Common myeloid progenitor, CD34-positive (primary cell): ENCODE measurements at regions not wholly inside any gene's neighbourhood (a gene's known extent, or its start where the extent isn't known, plus 50 kb on each side); places are given as distances from the start of the nearest gene placed in this dataset.

Experiments
- CTCF ChIA-PET: fragments of 350-600 bp; sonication (Branson Sonifier 250); formaldehyde crosslinking; loops from one replicate; lab custom pipeline; 2021; ENCODE audit warnings: antibody characterized with exemption; lab: Charles Lee
- POLR2A ChIA-PET: fragments of 350-600 bp; sonication (Branson Sonifier 250); formaldehyde crosslinking; loops from one replicate; lab custom pipeline; 2021; ENCODE audit warnings: antibody characterized with exemption; lab: Charles Lee
- DNase-seq, 3 donors: peaks; one replicate each; pipeline versions ENCODE4 v3.0.0 to v3.0.0-alpha.2; 2013
- H3K27ac ChIP-seq, 2 experiments: 1 replicate in 1 of 2; 2 replicates in 1 of 2; pipeline ENCODE4 v1.7.0; 2013; ENCODE audit warnings: inconsistent platforms in 2 of 2, low read length in 2 of 2, mild to moderate bottlenecking in 2 of 2, low read depth in 1 of 2, moderate library complexity in 1 of 2; ENCODE audit not compliant: severe bottlenecking in 2 of 2, insufficient read depth in 1 of 2, poor library complexity in 1 of 2
- H3K27me3 ChIP-seq, 5 experiments: replicated peaks in 2 of 5; 1 replicate in 3 of 5; 2 replicates in 2 of 5; pipeline versions ENCODE4 v1.6.1 to v1.7.0; 2013; ENCODE audit warnings: low read length in 4 of 5, mild to moderate bottlenecking in 2 of 5, moderate library complexity in 2 of 5, inconsistent platforms in 1 of 5; ENCODE audit not compliant: insufficient read depth in 5 of 5, control insufficient read depth in 4 of 5
- H3K36me3 ChIP-seq, 4 experiments: 1 replicate in 2 of 4; 2 replicates in 2 of 4; pipeline versions ENCODE4 v1.6.1 to v1.7.0; 2013; ENCODE audit warnings: low read length in 3 of 4, control low read depth in 1 of 4, mild to moderate bottlenecking in 1 of 4; ENCODE audit not compliant: control insufficient read depth in 4 of 4, insufficient read depth in 4 of 4
- H3K4me1 ChIP-seq, 4 experiments: 1 replicate in 3 of 4; 2 replicates in 1 of 4; pipeline versions ENCODE4 v1.6.1 to v1.7.1; 2013; ENCODE audit warnings: low read length in 3 of 4, mild to moderate bottlenecking in 3 of 4, control low read depth in 1 of 4, inconsistent platforms in 1 of 4, moderate library complexity in 1 of 4; ENCODE audit not compliant: control insufficient read depth in 4 of 4, insufficient read depth in 4 of 4; ENCODE audit errors: control extremely low read depth in 1 of 4
- H3K4me3 ChIP-seq, 7 experiments: 1 replicate in 4 of 7; 2 replicates in 3 of 7; pipeline versions ENCODE4 v1.5.1 to v1.7.0; 2013; ENCODE audit warnings: mild to moderate bottlenecking in 7 of 7, low read length in 6 of 7, moderate library complexity in 6 of 7, inconsistent platforms in 2 of 7, low read depth in 2 of 7, control low read depth in 1 of 7; ENCODE audit not compliant: insufficient read depth in 4 of 7, control insufficient read depth in 1 of 7; ENCODE audit errors: extremely low read depth in 1 of 7
- H3K9me3 ChIP-seq, 5 experiments: 1 replicate in 4 of 5; 2 replicates in 1 of 5; pipeline versions ENCODE4 v1.6.1 to v1.7.1; 2013; ENCODE audit warnings: low read length in 4 of 5, mild to moderate bottlenecking in 2 of 5, inconsistent platforms in 1 of 5, low read depth in 1 of 5, moderate library complexity in 1 of 5; ENCODE audit not compliant: control insufficient read depth in 4 of 5, insufficient read depth in 2 of 5; ENCODE audit errors: control extremely low read depth in 1 of 5
- WGBS: methylation state at CpG from one replicate; pipeline ENCODE4 v1.1.5; 2013; ENCODE audit not compliant: insufficient coverage; 5-methylcytosine and 5-hydroxymethylcytosine counted together

- CTCF ChIA-PET = no interaction called here
- 100% methylated on average over 6 of the region's 6 CpGs for WGBS
- Histone ChIP-seq H3K27ac (no peak overlapping the region), H3K36me3 (no peaks in the 10 kb centered on the region), H3K4me1 (no peaks in the 10 kb centered on the region), H3K9me3 (peaks cover 0 to 29% (median 16%) of the 10 kb centered on the region in 5 experiments), H3K4me3 (peak overlapping the region in 1 of 7 experiments; percentile 5), H3K27me3 (peaks cover 0 to 3% (median 0%) of the 10 kb centered on the region in 5 experiments)
- no peak for DNase-seq
- POLR2A ChIA-PET = no interaction called here
Observed at GRCh38 chr7:156590212-156590611, 50.4 kb upstream of the RNF32 start.

GRCh38 chr7:156589808-156590207, 50.8 kb upstream of the RNF32 start:
- no peaks in the 10 kb centered on the region for H3K36me3 ChIP-seq
- H3K27ac ChIP-seq = no peak overlapping the region
- DNase-seq = no peak
- POLR2A ChIA-PET = no interaction called here
- H3K27me3 ChIP-seq = peaks cover 0 to 5% (median 2%) of the 10 kb centered on the region in 5 experiments
- H3K4me3 ChIP-seq = no peak overlapping the region
- H3K9me3 ChIP-seq = peaks cover 0 to 29% (median 13%) of the 10 kb centered on the region in 5 experiments
- CTCF ChIA-PET = interaction anchor here (0.8 kb wide), 1 partner anchor 9 kb away, joined by 3 read pairs; no protein-coding TSS in a partner anchor
- 100% methylated on average over 2 of the region's 2 CpGs for WGBS
- no peaks in the 10 kb centered on the region for H3K4me1 ChIP-seq

- no peaks in the 10 kb centered on the region for H3K4me1 ChIP-seq
- CTCF ChIA-PET = no interaction called here
- no peak overlapping the region for H3K4me3 ChIP-seq
- no peak for DNase-seq
- H3K27ac ChIP-seq = no peak overlapping the region
- POLR2A ChIA-PET = no interaction called here
- peaks cover 0 to 5% (median 2%) of the 10 kb centered on the region in 5 experiments for H3K27me3 ChIP-seq
- H3K9me3 ChIP-seq = peaks cover 0 to 21% (median 9%) of the 10 kb centered on the region in 5 experiments
- H3K36me3 ChIP-seq = no peaks in the 10 kb centered on the region
- no CpG with 5 or more reads among the region's 1 CpG for WGBS
Observed at GRCh38 chr7:156585926-156586325, 54.6 kb upstream of the RNF32 start.

- no peak for DNase-seq
- no peak overlapping the region for H3K27ac ChIP-seq
- H3K36me3 ChIP-seq = no peaks in the 10 kb centered on the region
- H3K9me3 ChIP-seq = peaks cover 0 to 21% (median 9%) of the 10 kb centered on the region in 5 experiments
- no peak overlapping the region for H3K4me3 ChIP-seq
- ChIA-PET POLR2A (no interaction called here), CTCF (no interaction called here)
- no peaks in the 10 kb centered on the region for H3K4me1 ChIP-seq
- H3K27me3 ChIP-seq = peaks cover 0 to 5% (median 2%) of the 10 kb centered on the region in 5 experiments
- WGBS = 61% methylated on average over 3 of the region's 6 CpGs
Observed at GRCh38 chr7:156585025-156585648, 55.4 kb upstream of the RNF32 start.

GRCh38 chr7:156582591-156583123, 57.9 kb upstream of the RNF32 start:
- H3K4me3 ChIP-seq = no peak overlapping the region
- ChIA-PET POLR2A (no interaction called here), CTCF (no interaction called here)
- no peak for DNase-seq
- 97% methylated on average over 5 of the region's 11 CpGs for WGBS
- H3K4me1 ChIP-seq = no peaks in the 10 kb centered on the region
- no peak overlapping the region for H3K27ac ChIP-seq
- no peaks in the 10 kb centered on the region for H3K36me3 ChIP-seq
- H3K27me3 ChIP-seq = peaks cover 0 to 10% (median 2%) of the 10 kb centered on the region in 5 experiments
- H3K9me3 ChIP-seq = peaks cover 0 to 21% (median 9%) of the 10 kb centered on the region in 5 experiments

- H3K36me3 ChIP-seq = no peaks in the 10 kb centered on the region
- no peak overlapping the region for H3K27ac ChIP-seq
- WGBS = 96% methylated on average over 8 of the region's 8 CpGs
- H3K4me3 ChIP-seq = no peak overlapping the region
- peaks cover 0 to 2% (median 0%) of the 10 kb centered on the region in 5 experiments for H3K9me3 ChIP-seq
- H3K27me3 ChIP-seq = peaks cover 1 to 6% (median 4%) of the 10 kb centered on the region in 5 experiments
- ChIA-PET POLR2A (no interaction called here), CTCF (no interaction called here)
- no peaks in the 10 kb centered on the region for H3K4me1 ChIP-seq
- DNase-seq = no peak
Observed at GRCh38 chr7:156580036-156580435, 60.5 kb upstream of the RNF32 start.

- Histone ChIP-seq H3K36me3 (no peaks in the 10 kb centered on the region), H3K27me3 (peaks cover 0 to 4% (median 3%) of the 10 kb centered on the region in 5 experiments), H3K27ac (no peak overlapping the region), H3K4me1 (no peaks in the 10 kb centered on the region), H3K4me3 (no peak overlapping the region), H3K9me3 (no peaks in the 10 kb centered on the region)
- ChIA-PET POLR2A (no interaction called here), CTCF (no interaction called here)
- no peak for DNase-seq
- WGBS = 82% methylated on average over 6 of the region's 8 CpGs
Observed at GRCh38 chr7:156579566-156579965, 61.0 kb upstream of the RNF32 start.
